ENCODE measurements at regions not wholly inside any gene's neighbourhood (a gene's known extent, or its start where the extent isn't known, plus 50 kb on each side); places are given as distances from the start of the nearest gene placed in this dataset.

- Mint-ChIP-seq H3K36me3 (ENCODE audit: insufficient read depth, unreplicated experiment) (no peaks in the 10 kb centered on the region), H3K4me3 (ENCODE audit: unreplicated experiment) (no peak overlapping the region), H3K27me3 (ENCODE audit: insufficient read depth, unreplicated experiment) (no peaks in the 10 kb centered on the region), H3K4me1 (ENCODE audit: low read depth, unreplicated experiment) (peaks cover 18% of the 10 kb centered on the region), H3K27ac (ENCODE audit: unreplicated experiment) (peak overlapping the region; percentile 67), H3K9me3 (ENCODE audit: unreplicated experiment) (no peaks in the 10 kb centered on the region)
- no peak for DNase-seq
- H3K4me1 ChIP-seq = peaks cover 32% of the 10 kb centered on the region
- no peaks in the 10 kb centered on the region for H3K27me3 ChIP-seq (replicated peaks; ENCODE audit: control insufficient read depth, insufficient read depth, low read length)
- no peak overlapping the region for H3K4me3 ChIP-seq (ENCODE audit: low read depth, low read length)
- H3K36me3 ChIP-seq (ENCODE audit: control insufficient read depth, insufficient read depth, low read length) = no peaks in the 10 kb centered on the region
- BruUV-seq (replicated peaks) = no TSS peak
- ChIA-PET POLR2A (no interaction called here), CTCF (no interaction called here)
- no peak for TF ChIP-seq CTCF (IDR thresholded peaks at IDR 0.05; ENCODE audit: insufficient read depth in 1 of 2, low read depth in 1 of 2, low read length in 1 of 2, severe bottlenecking in 1 of 2, unreplicated experiment in 1 of 2)
- no peaks in the 10 kb centered on the region for H3K9me3 ChIP-seq
- intact Hi-C loops (cut with micrococcal nuclease; ENCODE audit: unreplicated experiment) = loop anchor here (10.0 kb wide), 2 partner anchors 110 to 740 kb away; no protein-coding TSS in a partner anchor
These were observed 404.2 kb upstream of the IL12A start for GRCh38 chr3:159584421-159584820.

- peaks cover 32% of the 10 kb centered on the region for H3K4me1 ChIP-seq
- no peak overlapping the region for H3K4me3 ChIP-seq (ENCODE audit: low read depth, low read length)
- Mint-ChIP-seq H3K4me1 (ENCODE audit: low read depth, unreplicated experiment) (peaks cover 18% of the 10 kb centered on the region), H3K27me3 (ENCODE audit: insufficient read depth, unreplicated experiment) (peaks cover 3% of the 10 kb centered on the region), H3K27ac (ENCODE audit: unreplicated experiment) (no peak overlapping the region), H3K36me3 (ENCODE audit: insufficient read depth, unreplicated experiment) (no peaks in the 10 kb centered on the region), H3K9me3 (ENCODE audit: unreplicated experiment) (no peaks in the 10 kb centered on the region), H3K4me3 (ENCODE audit: unreplicated experiment) (no peak overlapping the region)
- TF ChIP-seq CTCF (IDR thresholded peaks at IDR 0.05; ENCODE audit: insufficient read depth in 1 of 2, low read depth in 1 of 2, low read length in 1 of 2, severe bottlenecking in 1 of 2, unreplicated experiment in 1 of 2) = peak; percentile 54 to 72
- BruUV-seq (replicated peaks) = no TSS peak
- peak in 1 of 2 experiments; percentile 54 for DNase-seq
- intact Hi-C loops (cut with micrococcal nuclease; ENCODE audit: unreplicated experiment) = loop anchor here (1.0 to 10.0 kb wide), 3 partner anchors 112 to 742 kb away; no protein-coding TSS in a partner anchor
- no peaks in the 10 kb centered on the region for H3K36me3 ChIP-seq (ENCODE audit: control insufficient read depth, insufficient read depth, low read length)
- H3K9me3 ChIP-seq = no peaks in the 10 kb centered on the region
- no peaks in the 10 kb centered on the region for H3K27me3 ChIP-seq (replicated peaks; ENCODE audit: control insufficient read depth, insufficient read depth, low read length)
- ChIA-PET POLR2A (no interaction called here), CTCF (interaction anchor here (0.6 to 0.9 kb wide), 2 partner anchors 25 to 401 kb away, joined by 3 read pairs; no protein-coding TSS in a partner anchor)
These were observed 401.9 kb upstream of the IL12A start for GRCh38 chr3:159586571-159587202.

GRCh38 chr3:159593927-159594605 lies 394.6 kb upstream of the IL12A start:
- ChIA-PET CTCF (no interaction called here), POLR2A (no interaction called here)
- BruUV-seq (replicated peaks) = no TSS peak
- Histone ChIP-seq H3K4me1 (no peaks in the 10 kb centered on the region), H3K9me3 (no peaks in the 10 kb centered on the region), H3K4me3 (ENCODE audit: low read depth, low read length) (no peak overlapping the region), H3K27me3 (replicated peaks; ENCODE audit: control insufficient read depth, insufficient read depth, low read length) (no peaks in the 10 kb centered on the region), H3K36me3 (ENCODE audit: control insufficient read depth, insufficient read depth, low read length) (no peaks in the 10 kb centered on the region)
- H3K4me1 Mint-ChIP-seq (ENCODE audit: low read depth, unreplicated experiment) = no peaks in the 10 kb centered on the region
- TF ChIP-seq CTCF (IDR thresholded peaks at IDR 0.05; ENCODE audit: insufficient read depth in 1 of 2, low read depth in 1 of 2, low read length in 1 of 2, severe bottlenecking in 1 of 2, unreplicated experiment in 1 of 2) = no peak
- no peak for DNase-seq
- no peak overlapping the region for H3K4me3 Mint-ChIP-seq (ENCODE audit: unreplicated experiment)
- H3K27me3 Mint-ChIP-seq (ENCODE audit: insufficient read depth, unreplicated experiment) = peaks cover 3% of the 10 kb centered on the region
- no peaks in the 10 kb centered on the region for H3K9me3 Mint-ChIP-seq (ENCODE audit: unreplicated experiment)
- intact Hi-C loops (cut with micrococcal nuclease; ENCODE audit: unreplicated experiment) = no loop called here
- no peak overlapping the region for H3K27ac Mint-ChIP-seq (ENCODE audit: unreplicated experiment)
- H3K36me3 Mint-ChIP-seq (ENCODE audit: insufficient read depth, unreplicated experiment) = no peaks in the 10 kb centered on the region
